Fibroblast of peridontal ligament (primary cell): ENCODE measurements at regions not wholly inside any gene's neighbourhood (a gene's known extent, or its start where the extent isn't known, plus 50 kb on each side); places are given as distances from the start of the nearest gene placed in this dataset.

Experiments used
- DNase-seq: peaks from one replicate; pipeline ENCODE4 v3.0.0-alpha.2; 2010; ENCODE audit errors: extremely low read depth

DNA sequence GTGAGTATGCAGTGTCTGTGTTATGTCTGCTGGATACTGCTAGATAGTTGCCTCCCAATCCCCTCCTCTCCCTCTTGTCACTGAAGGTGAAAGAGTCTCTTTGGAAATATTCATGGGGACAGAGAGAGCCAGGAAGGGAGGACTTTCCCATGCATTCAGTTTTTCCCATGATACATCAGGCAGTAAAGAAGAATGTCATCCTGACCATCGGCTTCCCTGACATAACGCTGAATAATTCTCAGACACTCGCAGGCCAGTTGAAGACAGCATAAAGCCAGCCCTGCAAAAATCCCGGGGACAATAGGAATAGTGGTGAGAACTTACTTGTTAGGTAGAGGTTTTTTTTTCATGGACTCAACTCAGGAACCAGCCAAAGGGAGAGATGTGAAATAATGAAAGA, 58.1 kb downstream of the KLF4 start:
- no peak for DNase-seq

DNA sequence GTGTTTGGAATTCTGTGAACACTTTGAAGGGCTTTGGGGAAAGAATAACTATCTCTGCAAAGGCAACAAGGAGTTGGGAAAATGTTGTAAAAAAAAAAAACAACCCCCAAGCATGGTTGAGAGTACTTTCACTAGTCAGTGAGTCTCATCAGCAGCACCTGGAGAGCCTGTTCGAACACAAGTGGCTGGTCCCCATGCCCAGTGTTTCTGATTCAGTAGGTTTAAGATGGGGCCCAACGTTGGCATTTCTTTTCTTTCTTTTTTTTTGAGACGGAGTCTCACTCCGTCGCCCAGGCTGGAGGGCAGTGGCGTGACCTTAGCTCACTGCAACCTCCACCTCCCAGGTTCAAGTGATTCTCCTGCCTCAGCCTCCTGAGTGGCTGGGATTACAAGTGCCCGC, 59.5 kb downstream of the KLF4 start:
- no peak for DNase-seq

DNA sequence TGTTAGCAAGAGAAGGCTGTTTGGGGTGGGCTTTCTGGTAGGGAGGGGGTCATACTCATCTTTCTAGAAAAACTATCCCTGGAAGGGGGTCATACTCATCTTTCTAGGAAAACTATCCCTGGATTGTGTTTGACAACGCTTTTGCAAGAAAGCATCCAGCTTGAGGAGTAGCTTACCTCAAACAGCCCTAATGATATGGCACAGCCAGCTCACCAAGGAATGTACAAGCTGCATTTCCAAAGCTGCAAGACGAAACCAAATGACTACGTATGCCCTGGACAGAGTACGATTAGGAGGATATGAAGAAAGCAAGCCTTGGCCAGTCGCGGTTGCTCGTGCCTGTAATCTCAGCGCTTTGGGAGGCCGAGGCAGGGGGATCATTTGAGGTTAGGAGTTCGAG, 63.4 kb downstream of the KLF4 start:
- DNase-seq: no peak

DNA sequence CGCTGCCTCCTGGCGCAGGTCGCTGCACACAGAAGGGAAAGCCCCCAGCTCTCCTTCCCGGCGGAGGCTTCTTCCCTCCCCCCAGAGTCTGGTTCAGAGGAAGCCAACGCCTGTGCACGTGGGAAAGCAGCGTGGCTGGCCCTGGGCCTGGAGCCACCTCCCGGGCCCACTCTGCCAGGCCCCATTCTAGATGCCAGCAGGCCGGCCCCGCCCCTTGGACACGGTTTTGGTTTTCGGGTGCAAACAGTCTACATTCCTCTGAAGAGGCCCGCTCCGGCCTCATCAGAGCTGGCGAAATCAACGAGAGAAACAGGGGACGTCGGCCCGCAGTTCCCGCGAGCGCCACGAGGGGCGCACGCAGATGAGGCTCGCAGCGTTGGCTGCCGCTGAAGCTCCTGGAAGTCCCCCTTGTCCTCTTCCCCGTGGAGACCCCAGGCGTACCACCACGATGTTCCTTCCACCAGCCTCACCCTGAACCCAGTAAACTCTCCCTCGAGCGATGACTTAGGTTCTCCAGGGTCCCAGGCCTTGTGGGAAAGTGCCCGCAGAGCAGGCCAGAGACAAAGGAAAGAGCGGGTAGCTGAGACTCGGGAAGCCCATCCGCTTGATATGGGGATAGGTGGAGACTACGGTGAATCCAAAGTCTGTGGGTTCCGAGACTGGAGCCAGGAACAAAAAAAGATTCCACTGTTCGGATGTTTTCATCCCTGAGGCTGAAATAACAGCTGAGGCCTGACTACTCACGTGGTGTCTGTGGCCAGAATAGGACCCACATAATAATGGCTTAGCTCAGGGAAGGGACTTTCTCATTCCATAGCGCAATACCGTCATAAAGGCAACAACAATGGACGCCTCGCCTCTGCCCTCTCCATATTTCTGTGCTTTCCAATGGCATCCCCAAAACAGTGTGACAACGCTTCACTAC, 64.2 kb downstream of the KLF4 start:
- DNase-seq: peak; percentile 79

DNA sequence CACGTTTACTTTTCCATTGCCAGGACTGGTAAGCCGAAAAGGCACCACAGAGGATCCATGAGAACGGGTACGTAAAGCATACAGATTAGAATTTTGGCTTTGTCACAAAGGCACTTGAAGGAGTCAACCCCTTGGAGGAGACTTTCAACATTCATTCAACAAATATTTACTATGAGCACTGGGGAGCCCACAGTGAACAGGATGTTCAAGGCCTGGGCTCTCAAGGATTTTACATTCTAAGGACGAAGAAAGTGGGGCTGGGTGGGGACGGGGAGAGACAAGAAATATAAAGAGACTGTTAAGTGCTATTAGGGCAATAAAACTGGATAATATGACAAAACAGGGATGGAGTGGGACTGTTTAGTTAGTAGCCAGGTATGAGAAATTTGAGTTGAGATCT, 66.0 kb downstream of the KLF4 start:
- no peak for DNase-seq

DNA sequence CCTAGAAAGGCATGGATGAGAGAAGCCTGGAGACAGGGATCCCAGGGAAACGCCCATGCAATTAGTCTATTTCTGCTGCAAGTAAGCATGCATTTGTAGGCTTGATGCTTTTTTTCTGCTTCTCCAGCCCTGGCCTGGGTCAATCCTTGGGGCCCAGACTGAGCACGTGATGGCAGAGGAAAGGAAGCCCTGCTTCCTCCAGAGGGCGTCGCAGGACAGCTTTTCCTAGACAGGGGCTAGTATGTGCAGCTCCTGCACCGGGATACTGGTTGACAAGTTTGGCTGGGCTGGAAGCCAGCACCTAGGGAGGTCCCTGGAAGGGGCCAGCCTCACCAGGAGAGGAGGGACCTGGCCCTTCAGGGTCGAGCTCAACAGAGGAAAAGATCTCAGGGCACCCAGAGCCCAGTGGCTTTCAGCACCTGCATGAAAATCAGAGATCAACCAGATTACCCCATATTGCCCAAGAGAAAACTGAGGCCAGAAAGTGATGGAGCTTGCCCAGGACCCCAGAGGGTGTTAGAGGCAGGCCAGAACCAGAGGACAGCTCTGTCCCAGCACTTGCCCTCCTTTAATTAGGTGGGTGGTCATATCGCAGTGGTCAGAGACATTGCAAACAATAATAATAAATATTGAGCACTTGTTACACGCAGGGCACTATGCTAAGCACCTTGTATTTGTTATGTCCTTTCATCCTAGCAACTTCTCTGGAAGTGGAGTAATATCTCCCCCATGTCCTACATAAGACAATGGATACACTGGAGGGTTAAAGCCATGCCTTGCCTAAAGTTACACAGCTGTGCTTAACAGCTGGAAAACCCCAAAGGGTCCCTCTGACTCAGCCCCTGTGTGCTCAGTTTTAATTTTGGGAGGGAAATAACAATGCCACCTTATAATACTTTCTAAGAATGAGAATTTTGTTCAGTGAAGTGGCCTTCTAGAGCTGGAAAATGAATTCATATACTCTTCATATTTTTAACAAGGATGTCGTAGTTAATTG, 67.1 kb downstream of the KLF4 start:
- DNase-seq: peak; percentile 69

DNA sequence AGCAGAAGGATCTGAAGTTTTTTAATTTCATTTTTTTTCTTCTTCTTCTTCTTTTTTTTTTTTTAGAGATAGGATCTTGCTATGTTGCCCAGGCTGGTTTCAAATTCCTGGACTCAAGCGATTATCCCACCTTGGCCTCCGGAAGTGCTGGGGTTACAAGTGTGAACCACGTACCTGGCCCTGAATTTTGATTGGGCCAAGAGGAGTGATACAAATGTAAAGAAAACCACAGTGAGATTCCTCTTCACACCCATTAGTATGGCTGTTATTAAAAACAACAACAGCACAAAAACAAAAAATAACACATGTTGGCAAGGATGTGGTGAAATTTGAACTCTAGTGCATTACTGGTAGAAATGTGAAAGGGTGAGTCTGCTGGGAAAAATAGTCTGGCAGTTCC, 79.1 kb downstream of the KLF4 start:
- no peak for DNase-seq

DNA sequence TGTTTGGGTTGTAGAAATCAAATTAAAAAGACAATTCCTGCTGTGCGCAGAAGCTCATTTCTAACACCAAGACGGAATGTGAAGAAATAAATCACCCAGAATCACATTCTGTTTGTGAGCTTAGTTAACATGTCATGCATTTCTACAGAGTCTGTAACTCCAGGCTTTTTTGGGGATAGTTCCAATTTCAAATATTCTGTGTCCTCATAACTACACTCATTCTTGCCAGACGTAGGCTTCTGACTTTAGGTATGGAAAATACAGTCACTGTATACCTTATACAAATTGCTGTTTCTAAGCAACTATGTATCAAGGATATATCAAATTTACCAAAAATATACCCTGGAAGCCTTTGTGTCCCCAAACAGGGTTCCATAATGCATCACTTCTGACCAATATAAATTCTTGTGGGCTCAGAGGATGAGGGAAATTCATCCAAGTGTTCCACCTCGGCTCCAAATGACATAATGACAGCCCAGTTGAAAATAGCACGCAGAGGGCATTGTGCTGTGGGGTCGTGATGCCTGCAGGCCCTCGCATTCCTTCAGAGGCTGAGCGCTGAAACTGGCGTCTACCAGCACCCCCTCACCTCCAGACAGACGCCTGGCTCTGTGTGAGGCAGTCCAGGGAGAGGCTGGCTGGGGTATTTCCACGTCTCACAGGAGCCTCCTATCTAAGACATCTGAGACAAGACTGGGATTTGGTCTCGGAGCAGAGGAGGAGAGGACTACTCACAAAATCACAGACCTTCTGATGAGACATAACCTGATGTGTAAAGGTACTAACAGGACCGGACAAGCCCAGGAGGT, 79.8 kb downstream of the KLF4 start:
- DNase-seq: no peak

DNA sequence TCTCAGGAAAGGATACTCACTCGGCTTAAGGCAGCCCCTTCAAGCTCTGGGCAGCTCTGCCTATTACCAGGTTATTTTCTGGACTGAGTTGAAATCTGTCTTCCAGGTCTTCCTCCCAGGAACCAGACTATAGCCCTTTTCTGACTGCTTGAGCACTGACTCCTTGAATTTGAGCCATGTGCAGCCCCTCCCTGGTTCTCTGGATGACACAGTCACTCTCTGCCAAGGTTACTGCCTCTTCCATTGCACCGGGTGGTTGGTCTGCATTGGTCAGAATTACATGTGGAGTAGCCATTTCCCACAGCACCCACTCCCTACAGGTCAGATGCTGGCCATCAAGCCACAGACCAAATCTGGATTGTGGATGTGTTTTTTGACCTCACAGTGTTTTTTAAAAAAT, 81.9 kb downstream of the KLF4 start:
- DNase-seq: no peak

DNA sequence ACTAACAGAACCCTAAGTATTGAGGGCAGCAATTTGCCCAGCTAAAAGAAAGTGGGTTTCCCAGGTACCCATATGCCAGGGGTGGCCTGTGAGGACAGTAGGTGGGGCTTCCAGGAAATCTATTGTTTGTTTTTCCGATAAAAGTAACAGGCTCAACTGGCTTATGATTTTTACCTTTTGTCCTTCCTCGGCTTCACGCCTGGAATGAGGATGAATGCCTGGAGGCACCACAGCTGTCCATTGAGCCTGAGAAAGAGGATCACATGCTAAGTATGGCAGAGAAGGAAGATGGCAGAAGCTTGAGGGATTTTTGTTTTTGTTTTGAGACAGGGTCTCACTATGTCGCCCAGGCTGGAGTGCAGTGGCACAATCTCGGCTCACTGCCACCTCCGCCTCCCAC, 84.1 kb downstream of the KLF4 start:
- DNase-seq: no peak

DNA sequence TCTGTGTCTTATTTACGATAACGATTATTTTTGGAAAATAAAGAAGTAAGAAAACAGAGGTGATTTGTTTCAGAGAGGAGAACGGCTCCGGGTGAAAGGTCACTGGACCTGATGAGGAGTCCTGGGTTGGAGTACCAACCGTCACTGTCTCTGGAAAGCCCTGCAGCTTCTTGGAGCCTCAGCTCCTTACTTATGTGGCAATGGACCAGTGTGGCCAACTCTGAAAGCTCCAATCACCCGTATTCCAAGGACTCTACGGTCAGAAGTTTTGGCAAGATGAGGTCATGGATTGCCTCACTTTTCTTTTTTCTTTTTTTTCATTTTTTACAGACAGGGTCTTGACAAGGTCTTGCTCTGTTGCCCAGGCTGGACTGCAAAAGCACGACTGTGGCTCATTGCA, 84.8 kb downstream of the KLF4 start:
- no peak for DNase-seq

DNA sequence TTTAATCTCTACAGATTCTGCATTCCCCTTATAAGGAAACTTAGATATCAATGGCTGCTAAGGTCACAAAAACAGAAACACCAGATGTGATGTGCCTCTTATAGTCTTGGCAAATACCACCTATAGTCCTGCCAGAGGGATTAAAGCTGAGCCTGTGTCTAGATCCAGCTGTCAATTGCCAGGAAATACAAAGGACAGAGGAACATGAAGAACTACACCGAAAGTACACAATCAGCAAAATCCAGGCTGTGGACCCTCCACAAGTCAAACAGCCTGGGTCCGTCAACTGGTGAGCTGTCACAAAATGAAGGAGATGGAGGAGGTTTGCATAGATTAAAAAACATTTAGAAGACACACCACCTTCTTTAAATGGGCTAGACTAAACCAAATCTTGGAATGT, 85.4 kb downstream of the KLF4 start:
- no peak for DNase-seq

DNA sequence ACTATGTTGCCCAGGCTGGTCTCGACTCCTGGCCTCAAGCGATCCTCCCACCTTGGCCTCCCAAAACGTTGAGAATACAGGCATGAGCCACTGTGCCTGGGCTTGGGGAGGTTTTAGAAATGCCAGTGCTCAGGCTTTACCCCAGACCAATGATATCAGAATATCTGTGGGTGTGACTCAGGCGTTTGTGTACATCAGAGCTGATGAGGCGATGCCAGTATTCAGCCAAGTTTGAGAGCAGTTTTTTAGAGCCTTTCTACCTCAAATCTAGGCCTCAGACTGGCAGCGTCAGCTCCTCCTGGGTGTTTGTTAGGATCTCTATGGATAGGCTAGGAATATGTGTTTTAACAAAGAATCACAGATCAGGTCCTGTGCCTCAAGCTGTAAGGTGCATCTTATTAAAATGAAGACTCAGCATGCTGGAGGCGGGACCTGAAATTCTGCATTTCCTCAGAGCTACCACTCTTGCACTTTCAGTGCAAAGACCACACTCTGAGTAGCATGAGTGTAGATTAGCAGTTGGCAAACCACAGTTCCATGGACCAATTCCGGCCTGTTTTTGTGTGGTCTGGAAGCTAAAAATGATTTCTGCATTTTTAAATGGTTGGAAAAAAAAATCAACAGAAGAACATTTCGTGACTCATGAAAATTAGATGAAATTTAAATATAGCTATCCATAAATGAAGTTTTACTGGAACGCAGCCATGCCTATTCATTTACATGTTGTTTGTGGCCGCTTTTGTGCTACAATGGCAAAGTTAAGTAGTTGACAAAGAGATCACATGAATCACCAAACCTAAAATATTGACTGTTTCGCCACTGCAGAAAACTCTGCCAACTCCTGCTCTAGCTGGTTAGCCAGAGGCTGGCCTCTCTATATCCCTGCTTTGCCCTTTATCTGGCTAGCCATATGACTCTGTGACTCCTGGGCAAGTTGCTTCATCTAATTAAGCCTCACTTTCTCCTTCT, 92.2 kb downstream of the KLF4 start:
- DNase-seq: peak; percentile 93

DNA sequence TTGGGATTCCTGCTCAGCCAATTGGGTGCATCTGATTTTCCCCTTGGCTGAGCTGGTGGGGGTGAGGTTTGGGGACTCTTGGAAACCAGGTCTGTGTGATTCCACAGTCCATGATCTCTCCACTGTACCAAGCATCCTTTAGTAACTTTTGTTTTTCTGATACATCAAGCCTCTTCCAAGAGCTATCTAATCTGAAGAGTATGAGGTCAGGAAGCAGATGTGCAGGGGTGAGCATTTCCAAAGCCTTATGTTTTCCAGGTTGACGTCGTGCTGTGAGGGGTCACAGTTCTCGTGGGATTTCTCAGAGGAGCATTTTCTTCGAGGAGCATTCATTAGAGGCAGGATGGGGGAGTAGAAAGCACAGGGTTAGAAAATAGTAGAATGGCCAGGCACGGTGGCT, 95.3 kb downstream of the KLF4 start:
- DNase-seq: no peak

DNA sequence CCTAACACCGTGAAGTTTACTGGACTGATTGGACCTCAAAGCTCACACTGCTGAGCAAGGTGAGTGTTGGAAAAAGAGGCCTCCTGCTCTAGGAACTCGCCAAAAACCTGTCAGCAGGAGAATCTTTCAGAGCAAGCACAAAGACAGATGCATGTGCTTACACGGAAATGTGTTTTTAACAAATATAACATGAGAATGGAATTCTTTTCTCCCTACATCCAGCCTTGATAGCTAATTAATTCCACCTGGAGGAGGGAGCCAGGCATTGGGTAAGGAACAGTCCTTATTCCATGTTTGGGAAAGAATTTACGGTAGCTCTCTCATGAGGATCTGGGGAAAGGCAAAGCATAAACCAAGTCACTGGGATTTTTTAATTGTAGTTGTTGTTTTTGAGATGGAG, 98.8 kb downstream of the KLF4 start:
- peak; percentile 25 for DNase-seq

DNA sequence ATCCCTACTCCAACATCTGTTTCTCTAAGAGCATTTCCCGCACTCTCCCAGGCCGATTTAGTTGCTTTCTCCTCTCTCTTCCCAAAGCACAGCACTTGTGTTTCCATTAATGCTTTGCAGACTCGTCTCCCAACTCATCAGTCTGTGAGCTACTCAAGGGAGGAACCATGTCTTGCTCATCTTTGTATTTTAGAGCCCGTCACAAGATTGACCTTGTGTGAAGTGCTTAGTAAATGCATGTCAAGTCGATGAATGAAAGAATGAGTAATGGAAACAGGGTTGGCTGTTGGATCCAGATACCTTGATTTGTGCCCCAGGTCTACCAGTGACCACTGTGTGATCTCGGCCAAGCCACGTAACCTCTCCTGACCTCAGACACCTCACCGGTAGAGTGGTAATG, 99.3 kb downstream of the KLF4 start:
- no peak for DNase-seq

DNA sequence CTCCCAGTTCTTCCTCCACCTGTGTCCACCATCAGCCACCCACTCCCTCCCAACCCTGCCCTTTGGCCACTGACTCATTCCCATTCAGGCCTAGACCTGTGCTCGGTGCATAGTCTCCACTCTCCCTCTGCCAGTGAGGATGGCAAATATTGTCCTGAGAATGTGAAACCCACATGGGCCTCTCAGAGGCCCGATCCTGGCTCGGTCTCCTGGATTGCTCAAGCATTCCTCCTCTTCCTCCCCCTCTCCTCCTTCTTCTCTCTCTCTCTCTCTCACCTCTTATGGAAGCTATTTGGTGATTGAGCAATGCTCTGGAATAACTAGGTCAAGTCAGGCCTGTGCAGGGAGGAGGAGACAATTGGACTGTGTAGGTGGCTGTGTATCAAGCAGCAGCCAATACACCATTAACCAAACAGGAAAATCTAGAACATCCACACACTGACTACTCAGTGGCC, 99.9 kb downstream of the KLF4 start:
- DNase-seq: peak; percentile 48

DNA sequence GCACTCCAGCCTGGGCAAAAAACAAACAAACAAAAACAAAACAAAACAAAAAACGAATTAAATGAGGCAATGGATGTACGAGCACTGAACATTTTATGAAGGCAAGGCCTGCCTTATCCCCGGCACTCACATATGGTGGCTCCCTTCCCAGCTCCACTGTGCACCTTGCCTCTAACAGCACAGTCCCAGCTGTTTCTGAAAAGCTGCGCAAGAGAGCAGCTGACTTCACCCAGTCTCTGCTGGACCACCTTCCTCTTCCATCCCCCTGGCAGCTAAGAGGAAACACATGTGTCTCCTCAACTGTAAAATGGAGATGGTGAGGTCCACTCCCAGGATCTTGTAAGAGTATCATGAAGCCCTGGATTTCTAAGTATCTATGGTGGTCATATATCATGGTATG, 100.7 kb downstream of the KLF4 start:
- DNase-seq: no peak

DNA sequence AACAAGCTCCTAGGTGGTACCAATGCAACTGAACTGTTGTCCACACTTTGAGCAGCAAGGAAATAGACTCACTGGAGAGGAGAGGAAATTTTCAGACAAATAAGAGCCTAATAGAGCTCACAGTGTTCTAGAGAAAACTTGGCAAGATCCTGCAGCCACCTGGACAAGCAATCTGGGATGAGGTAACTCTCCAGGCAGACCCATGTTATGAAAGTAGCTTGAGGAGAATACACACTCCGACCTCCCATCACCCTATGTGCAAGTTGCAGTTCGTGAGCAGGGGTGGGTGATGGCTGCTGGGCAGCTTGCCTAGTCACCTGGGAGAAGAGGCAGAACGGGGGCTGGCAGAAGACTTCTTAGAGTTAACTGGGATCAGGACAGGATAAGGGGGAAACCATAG, 102.2 kb downstream of the KLF4 start:
- no peak for DNase-seq

DNA sequence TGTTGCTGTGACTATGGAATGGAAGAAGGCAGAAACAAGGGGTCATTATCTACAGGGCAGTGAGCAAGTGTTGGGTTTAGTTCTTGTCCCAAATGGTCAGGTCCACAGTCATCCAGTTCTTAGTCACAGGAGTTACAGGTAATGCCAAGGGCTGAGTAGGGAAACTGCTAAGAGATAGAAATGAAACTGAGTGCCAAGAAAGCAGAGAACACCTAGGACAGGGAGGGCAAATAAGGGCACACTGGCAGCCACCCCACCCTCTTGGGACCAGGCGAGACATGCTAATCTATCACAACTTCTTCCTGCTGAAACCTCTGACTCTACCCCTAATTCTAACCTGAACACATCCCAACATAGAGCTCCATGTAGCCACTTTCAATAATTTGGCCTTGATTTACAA, 103.2 kb downstream of the KLF4 start:
- no peak for DNase-seq
